GM12878 (cell line): ENCODE measurements at regions not wholly inside any gene's neighbourhood (a gene's known extent, or its start where the extent isn't known, plus 50 kb on each side); places are given as distances from the start of the nearest gene placed in this dataset.

Experiments
- ATAC-seq: fragments of 200-7000 bp; cut with Tn5 transposase; 3 replicates; pipeline ENCODE4 v1.9.1; 2020; ENCODE audit warnings: mild to moderate bottlenecking, moderate library complexity
- BruUV-seq: library from RNA; stranded (reverse); fragments of 400-500 nt; replicated peaks from 2 replicates; lab custom pipeline; 2021; lab: Mats Ljungman, UMichigan
- CTCF ChIA-PET: fragments of 300-600 bp; sonication (Branson Sonifier 250); formaldehyde crosslinking; extraction: SDS; loops from one replicate; lab custom pipeline; 2021; ENCODE audit warnings: inconsistent platforms; lab: Yijun Ruan, JAX
- POLR2A ChIA-PET: fragments of 350-600 bp; formaldehyde crosslinking; extraction: SDS; loops from one replicate; lab custom pipeline; 2021; ENCODE audit warnings: inconsistent platforms; lab: Charles Lee
- RAD21 ChIA-PET: fragments of 300-600 bp; sonication (Branson Sonifier 250); formaldehyde crosslinking; loops from one replicate; lab custom pipeline; 2023; ENCODE audit warnings: antibody characterized with exemption; ENCODE audit not compliant: unreplicated experiment; lab: Charles Lee
- SMC1A ChIA-PET: fragments of 300-600 bp; sonication (Branson Sonifier 250); formaldehyde crosslinking; loops from one replicate; lab custom pipeline; 2023; ENCODE audit not compliant: unreplicated experiment, uncharacterized antibody; lab: Charles Lee
- DNase-seq: peaks from one replicate; pipeline ENCODE4 v3.0.0-alpha.2; 2011; ENCODE audit warnings: low read depth, low spot score
- FAIRE-seq: peaks from 3 replicates; lab custom pipeline; 2011; peaks lifted over from hg19 to GRCh38; lab: Jason Lieb, UNC
- H2AFZ ChIP-seq: 2 replicates; pipeline ENCODE4 v1.6.0; 2011; ENCODE audit warnings: low read depth, low read length, control low read depth; ENCODE audit not compliant: control insufficient read depth
- H3K27ac ChIP-seq: 2 replicates; pipeline ENCODE4 v1.5.1; 2011; ENCODE audit warnings: control low read depth; ENCODE audit not compliant: control insufficient read depth, insufficient read depth
- H3K27me3 ChIP-seq, 2 experiments: replicated peaks in 1 of 2; 2 replicates each; pipeline versions ENCODE4 v1.6.0 to v1.6.1; 2011; ENCODE audit warnings: low read length in 1 of 2; ENCODE audit not compliant: control insufficient read depth in 2 of 2, insufficient read depth in 2 of 2
- H3K36me3 ChIP-seq, 2 experiments: 2 replicates each; pipeline ENCODE4 v1.5.1; 2011; ENCODE audit warnings: low read length in 1 of 2; ENCODE audit not compliant: control insufficient read depth in 2 of 2, insufficient read depth in 2 of 2
- H3K4me1 ChIP-seq: 2 replicates; pipeline ENCODE4 v1.6.1; 2011; ENCODE audit warnings: mild to moderate bottlenecking, low read length, moderate library complexity, mixed read lengths; ENCODE audit not compliant: control insufficient read depth, insufficient read depth
- H3K4me2 ChIP-seq: 2 replicates; pipeline ENCODE4 v1.6.0; 2011; ENCODE audit warnings: control low read depth; ENCODE audit not compliant: control insufficient read depth, insufficient read depth
- H3K4me3 ChIP-seq: fragments of 200-600 bp; sonication (generic); 2 replicates; pipeline ENCODE4 v1.5.1; 2016
- H3K79me2 ChIP-seq: 2 replicates; pipeline ENCODE4 v1.6.0; 2011; ENCODE audit warnings: low read length; ENCODE audit not compliant: control insufficient read depth, insufficient read depth
- H3K9ac ChIP-seq: 2 replicates; pipeline ENCODE4 v1.8.0; 2011; ENCODE audit warnings: low read length, control low read depth, mixed read lengths; ENCODE audit not compliant: control insufficient read depth, insufficient read depth
- H3K9me3 ChIP-seq: replicated peaks from 3 replicates; pipeline ENCODE4 v1.5.1; 2011; ENCODE audit warnings: mild to moderate bottlenecking, low read length; ENCODE audit not compliant: control insufficient read depth, insufficient read depth
- H4K20me1 ChIP-seq: 2 replicates; pipeline ENCODE4 v1.6.0; 2011; ENCODE audit not compliant: control insufficient read depth, insufficient read depth
- MTA2 ChIP-seq: fragments of 450-650 bp; IDR thresholded peaks from 2 replicates; pipeline ENCODE4 v1.6.1; 2016; ENCODE audit warnings: low read depth, mild to moderate bottlenecking, moderate library complexity
- NFIC ChIP-seq: IDR thresholded peaks from 2 replicates; pipeline ENCODE4 v1.6.1; 2012; ENCODE audit warnings: low read depth, mild to moderate bottlenecking, inconsistent platforms, low read length, moderate library complexity
- NRF1 ChIP-seq: conservative IDR thresholded peaks from 2 replicates; pipeline ENCODE4 v1.6.1; 2011; ENCODE audit warnings: mild to moderate bottlenecking, low read depth, low read length, improper control_type of control experiment
- SP1 ChIP-seq: IDR thresholded peaks from one replicate; pipeline ENCODE4 v1.6.1; 2011; ENCODE audit warnings: low read depth, low read length
- ZBTB40 ChIP-seq: fragments of 450-650 bp; IDR thresholded peaks from 2 replicates; pipeline ENCODE4 v1.6.1; 2016; ENCODE audit warnings: mild to moderate bottlenecking, moderate library complexity, borderline replicate concordance
- WGBS: methylation state at CpG from one replicate; pipeline ENCODE4 v1.1.6; 2016; ENCODE audit warnings: low lambda C conversion rate; ENCODE audit not compliant: insufficient replicate concordance, insufficient coverage; ENCODE audit errors: missing lambda C conversion rate; 5-methylcytosine and 5-hydroxymethylcytosine counted together
- in situ Hi-C: fragments of 300-500 bp; cut with MboI; formaldehyde crosslinking; loops from 9 replicates; pipeline ENCODE4 v1.14.3; 2018; ENCODE audit warnings: mixed read lengths
- intact Hi-C: fragments of 100-400 bp; cut with micrococcal nuclease; formaldehyde crosslinking; loops from one replicate; pipeline ENCODE4 v1.14.2; 2022; ENCODE audit not compliant: unreplicated experiment
- TF ChIP-seq, protein P1 (sequence below): IDR thresholded peaks from 2 replicates; pipeline ENCODE4 v1.6.1; 2011; ENCODE audit warnings: borderline replicate concordance, low read depth, mild to moderate bottlenecking, moderate library complexity, mixed read lengths, low read length; ENCODE audit not compliant: insufficient read depth; ENCODE audit errors: extremely low read length

DNA sequence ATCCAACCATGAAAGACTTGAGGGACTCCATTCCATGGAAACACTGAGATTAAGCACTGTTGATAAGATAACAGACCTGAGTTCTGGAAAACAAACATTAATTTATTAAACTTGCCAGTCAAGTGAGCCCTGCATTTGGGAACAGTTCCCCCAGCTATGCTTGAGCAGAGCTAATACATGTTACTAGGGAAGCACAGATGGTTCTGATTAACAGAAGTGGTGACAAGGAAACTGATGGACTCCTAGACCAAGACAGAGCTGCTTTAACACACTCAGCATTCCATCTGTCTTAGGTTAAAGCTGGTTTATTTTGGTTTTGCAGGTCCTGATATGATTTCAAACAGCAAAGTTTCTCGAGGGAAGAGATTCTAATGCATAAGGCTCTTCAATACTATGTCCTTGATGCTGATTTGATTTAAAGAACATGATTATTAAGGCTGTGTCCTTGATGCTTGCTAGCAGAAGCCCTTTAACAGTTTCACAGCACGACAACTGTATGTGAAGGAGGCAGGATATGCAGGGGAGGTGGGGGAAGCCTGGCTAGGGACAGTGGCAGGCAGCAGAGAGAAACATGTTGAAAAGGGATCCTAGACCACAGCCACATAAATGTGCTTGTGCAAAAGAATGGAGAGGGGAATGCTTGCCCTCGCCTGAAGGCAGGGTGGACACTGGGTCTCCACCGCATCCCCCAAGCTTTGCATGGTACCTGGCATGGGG is 66.2 kb downstream of the ACTBL2 start:
- Histone ChIP-seq H4K20me1 (no peaks in the 10 kb centered on the region), H3K9ac (no peak overlapping the region), H3K4me1 (no peaks in the 10 kb centered on the region), H3K79me2 (no peaks in the 10 kb centered on the region), H3K27ac (no peak overlapping the region), H3K4me2 (no peak overlapping the region), H3K36me3 (no peaks in the 10 kb centered on the region), H2AFZ (no peak overlapping the region), H3K9me3 (no peaks in the 10 kb centered on the region), H3K4me3 (no peak overlapping the region), H3K27me3 (no peaks in the 10 kb centered on the region)
- DNase-seq (no peak), ATAC-seq (no peak), FAIRE-seq (no peak)
- no peak for TF ChIP-seq ZBTB40
- no peak for TF ChIP-seq NFIC
- TF ChIP-seq SP1: no peak
- TF ChIP-seq NRF1: no peak
- TF ChIP-seq, protein P1, sequence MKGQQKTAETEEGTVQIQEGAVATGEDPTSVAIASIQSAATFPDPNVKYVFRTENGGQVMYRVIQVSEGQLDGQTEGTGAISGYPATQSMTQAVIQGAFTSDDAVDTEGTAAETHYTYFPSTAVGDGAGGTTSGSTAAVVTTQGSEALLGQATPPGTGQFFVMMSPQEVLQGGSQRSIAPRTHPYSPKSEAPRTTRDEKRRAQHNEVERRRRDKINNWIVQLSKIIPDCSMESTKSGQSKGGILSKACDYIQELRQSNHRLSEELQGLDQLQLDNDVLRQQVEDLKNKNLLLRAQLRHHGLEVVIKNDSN: no peak
- no peak for TF ChIP-seq MTA2
- ChIA-PET CTCF (no interaction called here), POLR2A (no interaction called here), SMC1A (interaction anchor here (0.6 to 1.0 kb wide), 2 partner anchors 78 to 234 kb away, joined by 3 read pairs; no protein-coding TSS in a partner anchor), RAD21 (interaction anchor here (0.6 kb wide), 1 partner anchor 1835 kb away, joined by 3 read pairs; no protein-coding TSS in a partner anchor)
- intact Hi-C loops: no loop called here
- in situ Hi-C loops: no loop called here
- 17% methylated on average over 4 of the region's 4 CpGs for WGBS
- no TSS peak for BruUV-seq
